SK-N-MC (cell line): ENCODE measurements at regions not wholly inside any gene's neighbourhood (a gene's known extent, or its start where the extent isn't known, plus 50 kb on each side); places are given as distances from the start of the nearest gene placed in this dataset.

Experiments
- DNase-seq: peaks from one replicate; pipeline ENCODE4 v3.0.0-alpha.2; 2011; ENCODE audit warnings: low read depth, low spot score
- H3K27ac ChIP-seq: fragments of 200-600 bp; sonication (generic); 2 replicates; pipeline ENCODE4 v1.5.1; 2016; ENCODE audit warnings: mixed run types
- H3K36me3 ChIP-seq: fragments of 200-600 bp; sonication (generic); 2 replicates; pipeline ENCODE4 v1.6.1; 2017; ENCODE audit warnings: antibody characterized with exemption, low read length, mixed read lengths; ENCODE audit not compliant: insufficient read depth
- H3K4me3 ChIP-seq: fragments of 200-600 bp; sonication (generic); 2 replicates; pipeline ENCODE4 v1.5.1; 2016
- H3K9ac ChIP-seq: fragments of 200-600 bp; sonication (generic); 2 replicates; pipeline ENCODE4 v1.8.0; 2017; ENCODE audit warnings: mixed run types, mixed read lengths; ENCODE audit not compliant: insufficient read length
- H3K9me3 ChIP-seq: fragments of 200-600 bp; sonication (generic); 2 replicates; pipeline ENCODE4 v1.6.1; 2017; ENCODE audit warnings: low read depth, mild to moderate bottlenecking, antibody characterized with exemption, low read length, moderate library complexity, mixed read lengths
- EZH2 ChIP-seq: fragments of 200-600 bp; sonication (generic); IDR thresholded peaks from one replicate; pipeline ENCODE4 v1.6.1; 2017; ENCODE audit warnings: antibody characterized with exemption
- FOXP2 ChIP-seq: optimal IDR thresholded peaks from 2 replicates; pipeline ENCODE3; 2011; ENCODE audit warnings: mild to moderate bottlenecking, moderate library complexity; ENCODE audit not compliant: insufficient read depth; ENCODE audit errors: extremely low read length, control extremely low read depth
- POLR2AphosphoS5 ChIP-seq: IDR thresholded peaks from 2 replicates; pipeline ENCODE4 v1.6.1; 2012; ENCODE audit warnings: mild to moderate bottlenecking, low read depth, low read length, borderline replicate concordance

DNA sequence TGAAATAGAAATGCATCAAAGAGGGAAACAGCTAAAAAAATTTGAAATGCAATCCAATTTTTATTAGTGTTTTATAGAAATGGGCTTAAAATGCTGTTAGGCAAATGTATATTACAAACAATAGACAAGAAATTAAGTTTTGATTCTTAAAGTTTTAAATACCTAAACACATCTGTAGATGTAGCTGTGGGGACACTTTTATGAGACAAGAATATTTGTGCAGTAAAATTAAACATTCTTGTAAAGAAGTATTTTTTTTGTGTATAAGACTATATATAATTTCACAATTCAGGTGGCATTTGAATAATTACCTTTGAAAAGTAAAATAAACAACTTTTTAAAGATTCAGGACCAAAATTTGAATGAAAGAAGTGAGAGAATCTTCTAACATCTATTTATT lies 1015.9 kb downstream of the REEP3 start:
- no peak overlapping the region for H3K27ac ChIP-seq
- DNase-seq, result no peak

DNA sequence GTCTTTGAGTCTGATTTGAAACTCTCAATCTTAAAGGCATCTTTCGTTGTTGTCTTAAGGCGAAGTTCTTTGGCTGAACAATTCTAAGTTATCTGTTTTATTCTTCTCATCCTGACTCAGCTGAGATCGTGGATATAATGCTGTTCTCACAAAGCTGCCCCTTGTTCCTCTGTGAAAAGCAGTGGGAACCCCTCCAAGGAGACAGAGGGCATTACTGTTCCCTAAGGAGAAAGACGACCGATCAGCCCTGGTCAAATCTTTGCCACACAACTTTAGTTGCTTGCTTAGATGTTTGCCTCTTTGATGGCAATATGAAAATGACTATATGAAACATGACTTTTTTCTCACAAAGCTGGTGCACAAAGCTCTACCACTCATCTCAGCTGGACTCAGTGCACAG lies 1016.7 kb downstream of the REEP3 start:
- Histone ChIP-seq H3K36me3 (no peaks in the 10 kb centered on the region), H3K9ac (no peak overlapping the region), H3K9me3 (no peaks in the 10 kb centered on the region), H3K27ac (no peak overlapping the region), H3K4me3 (no peak overlapping the region)
- no peak for DNase-seq
- TF ChIP-seq POLR2AphosphoS5 (no peak), EZH2 (no peak), FOXP2 (no peak)

More for the DNA sequence above, 1015.9 kb downstream of the REEP3 start:
- H3K9ac ChIP-seq, result no peak overlapping the region
- no peak overlapping the region for H3K4me3 ChIP-seq
- H3K9me3 ChIP-seq, result no peaks in the 10 kb centered on the region
- TF ChIP-seq EZH2, result no peak
- no peak for TF ChIP-seq FOXP2
- TF ChIP-seq POLR2AphosphoS5, result no peak
- no peaks in the 10 kb centered on the region for H3K36me3 ChIP-seq

DNA sequence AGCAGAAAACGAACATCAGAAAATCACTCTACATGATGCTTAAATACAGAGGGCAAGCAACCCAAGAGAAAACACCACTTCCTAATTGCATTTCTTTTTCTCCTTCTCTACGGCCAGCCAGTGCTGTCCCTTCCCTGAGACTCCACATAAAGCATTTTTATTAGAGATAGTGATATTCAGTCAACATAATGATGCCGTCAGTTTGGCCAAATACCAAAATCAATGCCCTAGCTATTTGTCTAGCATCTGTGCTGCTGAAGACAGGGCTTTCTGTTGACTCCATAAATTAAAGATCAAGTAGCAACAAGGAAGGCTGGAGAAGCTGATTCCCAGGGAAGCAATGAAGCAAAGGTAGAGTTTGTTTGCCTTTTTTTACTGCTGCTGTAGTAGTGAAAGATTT lies 1024.9 kb downstream of the REEP3 start:
- Histone ChIP-seq H3K36me3 (no peaks in the 10 kb centered on the region), H3K4me3 (no peak overlapping the region), H3K9me3 (no peaks in the 10 kb centered on the region), H3K9ac (no peak overlapping the region), H3K27ac (no peak overlapping the region)
- TF ChIP-seq FOXP2, result no peak
- no peak for TF ChIP-seq EZH2
- no peak for TF ChIP-seq POLR2AphosphoS5
- no peak for DNase-seq

DNA sequence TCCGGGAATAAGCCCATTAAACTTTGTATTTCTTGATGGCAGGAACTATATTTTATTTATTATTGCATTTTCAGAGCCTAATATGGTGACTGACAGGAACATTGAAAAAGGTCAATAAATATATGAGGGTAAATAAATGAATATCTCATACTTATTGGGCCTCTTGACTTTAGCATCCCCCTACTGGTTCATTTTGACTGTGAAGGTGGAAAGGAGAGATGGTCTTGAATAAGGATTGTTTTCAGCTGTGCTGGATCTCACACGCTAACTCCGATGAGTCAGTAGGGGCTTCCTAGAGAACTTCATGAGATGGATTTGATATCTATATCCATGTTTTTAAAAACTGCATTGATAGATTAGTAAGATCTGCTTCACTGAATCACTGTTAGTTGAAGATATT lies 1026.0 kb downstream of the REEP3 start:
- no peaks in the 10 kb centered on the region for H3K36me3 ChIP-seq
- H3K9ac ChIP-seq, result no peak overlapping the region
- H3K9me3 ChIP-seq, result no peaks in the 10 kb centered on the region
- TF ChIP-seq EZH2 (no peak), FOXP2 (no peak), POLR2AphosphoS5 (no peak)
- H3K4me3 ChIP-seq, result no peak overlapping the region
- DNase-seq, result no peak
- H3K27ac ChIP-seq, result no peak overlapping the region

DNA sequence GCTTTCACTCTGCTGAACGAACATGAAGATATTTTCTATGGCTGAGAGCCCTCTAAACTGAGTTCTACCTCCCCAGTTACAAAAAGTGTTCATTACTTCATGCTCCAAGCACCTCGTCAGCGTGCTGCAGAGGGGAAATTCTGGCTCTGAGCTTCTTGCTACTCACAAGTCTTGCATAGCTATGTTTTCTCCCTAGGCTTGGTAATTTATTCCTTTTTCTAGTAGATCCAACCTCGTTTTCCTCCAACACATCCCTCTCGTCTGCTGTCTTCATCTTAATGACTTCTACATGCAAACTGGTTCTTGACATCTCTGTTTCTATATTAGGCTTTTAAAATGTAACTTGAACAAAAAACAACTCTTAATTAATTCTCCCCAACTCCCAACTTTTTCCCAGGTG lies 1034.5 kb downstream of the REEP3 start:
- Histone ChIP-seq H3K4me3 (no peak overlapping the region), H3K27ac (no peak overlapping the region), H3K9ac (no peak overlapping the region), H3K9me3 (no peaks in the 10 kb centered on the region), H3K36me3 (no peaks in the 10 kb centered on the region)
- TF ChIP-seq POLR2AphosphoS5 (no peak), FOXP2 (no peak), EZH2 (no peak)
- no peak for DNase-seq

DNA sequence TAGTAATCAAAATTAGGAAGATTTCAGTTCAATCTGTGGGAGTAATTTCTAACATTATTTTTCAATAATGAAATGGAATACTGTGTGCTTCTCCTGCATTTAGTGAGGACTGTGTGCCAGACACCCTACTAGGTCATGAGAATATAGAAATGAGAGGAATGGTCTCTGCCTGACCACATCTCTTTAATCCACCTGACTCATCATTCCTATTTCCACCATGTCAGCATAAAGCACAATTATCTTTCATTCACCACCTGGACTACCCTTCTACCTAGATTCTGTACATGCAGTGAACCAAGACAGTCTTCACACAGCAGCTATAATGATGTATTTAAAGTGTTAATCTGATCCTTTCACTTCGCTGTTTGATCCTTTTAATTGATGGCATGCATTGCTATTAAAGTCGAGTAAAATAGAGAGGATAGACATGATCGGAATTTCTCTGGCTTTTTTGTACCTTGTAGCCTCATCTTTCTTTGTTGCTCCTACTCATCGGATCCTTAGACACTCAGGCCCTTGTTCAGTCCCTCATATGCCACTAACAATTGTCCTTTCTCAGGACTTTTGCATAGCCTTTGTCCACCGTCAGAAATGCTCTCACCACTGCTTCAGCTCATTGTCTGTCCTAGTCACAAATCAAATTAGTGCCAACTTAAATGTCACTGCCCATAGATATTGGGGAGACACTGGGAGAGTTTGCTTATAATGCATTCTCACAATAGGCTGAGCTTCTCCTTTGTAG lies 1037.1 kb downstream of the REEP3 start:
- H3K27ac ChIP-seq, result no peak overlapping the region
- H3K9me3 ChIP-seq, result no peaks in the 10 kb centered on the region
- H3K9ac ChIP-seq, result no peak overlapping the region
- H3K4me3 ChIP-seq, result no peak overlapping the region
- no peak for TF ChIP-seq POLR2AphosphoS5
- DNase-seq, result no peak
- no peaks in the 10 kb centered on the region for H3K36me3 ChIP-seq

DNA sequence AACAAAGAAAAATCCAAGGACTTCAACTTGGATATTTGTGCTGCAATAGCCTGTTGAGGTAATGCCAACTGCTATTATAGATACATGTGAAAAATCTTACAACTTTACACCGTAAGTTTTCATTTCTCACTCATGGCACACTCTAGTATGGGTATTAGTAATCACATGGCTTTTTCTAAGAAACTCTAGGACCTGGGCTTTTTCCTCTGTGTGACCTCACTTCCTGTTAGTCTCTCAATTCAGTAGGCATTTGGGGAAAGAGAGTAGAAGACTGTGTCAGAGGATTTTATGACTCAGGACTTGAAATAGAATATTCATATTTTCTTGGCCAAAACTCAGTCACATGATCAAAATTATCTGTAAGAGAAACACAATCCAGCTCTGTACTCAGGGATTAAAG lies 1049.9 kb downstream of the REEP3 start:
- Histone ChIP-seq H3K36me3 (no peaks in the 10 kb centered on the region), H3K9ac (no peak overlapping the region), H3K4me3 (no peak overlapping the region), H3K27ac (no peak overlapping the region), H3K9me3 (no peaks in the 10 kb centered on the region)
- no peak for TF ChIP-seq FOXP2
- TF ChIP-seq POLR2AphosphoS5, result no peak
- TF ChIP-seq EZH2, result no peak
- no peak for DNase-seq

DNA sequence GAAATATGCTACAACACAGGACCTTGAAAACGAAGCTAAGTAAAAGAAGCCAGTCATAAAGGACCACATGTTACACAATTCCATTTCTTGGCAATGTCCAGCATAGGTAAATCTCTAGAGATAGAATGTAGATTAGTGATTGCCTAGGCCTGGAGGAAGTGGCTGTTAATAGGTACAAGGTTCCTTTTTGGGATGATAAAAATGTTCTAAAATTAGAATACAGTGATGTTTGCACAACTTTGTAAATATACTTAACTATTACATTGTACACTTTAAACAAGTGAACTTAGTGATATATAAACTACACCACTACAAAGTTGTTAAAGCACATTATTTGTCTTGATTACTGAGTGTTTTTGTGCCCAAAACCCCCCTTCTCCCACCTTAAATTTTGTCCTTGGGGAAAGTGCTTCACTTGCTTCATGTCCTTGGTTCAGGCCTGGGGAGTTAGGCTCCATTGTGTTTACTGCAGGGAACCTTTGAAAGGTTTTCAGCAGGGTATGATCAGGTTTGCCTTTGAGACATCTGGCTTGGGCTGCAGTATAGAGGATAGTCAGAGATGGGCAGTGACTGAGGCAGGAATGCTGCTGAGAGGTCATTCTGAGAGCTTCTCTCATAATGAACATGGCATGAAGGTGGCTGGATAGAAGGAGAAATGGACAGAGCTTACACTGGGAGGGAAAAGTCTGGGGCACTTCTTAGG lies 1052.6 kb downstream of the REEP3 start:
- DNase-seq, result no peak
- no peaks in the 10 kb centered on the region for H3K9me3 ChIP-seq
- no peak for TF ChIP-seq POLR2AphosphoS5
- TF ChIP-seq EZH2, result no peak
- no peak for TF ChIP-seq FOXP2
- no peak overlapping the region for H3K4me3 ChIP-seq
- H3K27ac ChIP-seq, result no peak overlapping the region
- no peaks in the 10 kb centered on the region for H3K36me3 ChIP-seq
- H3K9ac ChIP-seq, result no peak overlapping the region
